NCI-H510A treated with DMSO at 0.1 percent for 48 hours (cell line): ENCODE measurements at regions not wholly inside any gene's neighbourhood (a gene's known extent, or its start where the extent isn't known, plus 50 kb on each side); places are given as distances from the start of the nearest gene placed in this dataset.

Experiments used
- DNase-seq: peaks from one replicate; lab custom pipeline; 2025; lab: John Stamatoyannopoulos, UW

DNA sequence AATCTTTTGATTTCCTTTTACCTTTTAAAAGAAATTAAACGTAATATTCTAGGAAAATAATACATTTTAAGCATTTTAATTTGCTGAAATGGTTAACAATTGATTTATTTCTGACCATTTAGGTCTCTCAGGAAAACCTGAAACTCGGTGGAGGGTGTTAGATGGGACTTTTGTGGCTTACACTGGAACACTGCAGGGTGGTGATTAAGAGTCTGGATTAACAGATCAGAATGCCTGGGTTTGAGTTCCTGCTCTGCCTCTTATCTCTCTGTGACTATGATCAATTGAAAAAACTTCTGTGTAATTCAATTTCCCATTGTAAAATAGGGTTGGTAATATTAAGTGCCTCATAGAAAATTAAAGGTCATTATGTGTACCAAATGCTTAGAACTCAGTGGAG is 168.7 kb downstream of the UBE2E3 start:
- no peak for DNase-seq

GRCh38 chr2:181152226-181152625 is 171.8 kb downstream of the UBE2E3 start:
- DNase-seq: no peak

- DNase-seq: no peak
These were observed 172.3 kb downstream of the UBE2E3 start for GRCh38 chr2:181152701-181153100.

DNA sequence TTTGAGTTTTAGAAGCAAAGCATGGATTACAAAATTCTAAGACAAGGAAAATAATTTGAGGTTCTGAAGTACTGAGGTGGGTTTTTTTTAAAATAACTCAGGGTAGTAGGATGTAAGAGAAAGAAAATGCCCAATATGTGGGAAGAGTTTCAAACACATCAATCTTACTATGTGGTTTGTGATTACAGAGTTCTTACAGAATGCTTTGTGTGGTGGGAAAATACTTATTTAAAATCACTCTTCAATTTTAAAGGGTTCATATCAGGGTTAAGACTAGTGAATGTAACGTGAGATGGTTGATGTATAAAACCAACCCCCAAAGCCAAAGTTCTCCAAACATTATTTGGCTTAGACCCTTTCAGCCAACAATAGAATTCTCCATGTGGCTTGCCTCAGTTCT is 173.5 kb downstream of the UBE2E3 start:
- DNase-seq: no peak

- no peak for DNase-seq
These were observed 176.9 kb downstream of the UBE2E3 start for GRCh38 chr2:181157326-181157725.

DNA sequence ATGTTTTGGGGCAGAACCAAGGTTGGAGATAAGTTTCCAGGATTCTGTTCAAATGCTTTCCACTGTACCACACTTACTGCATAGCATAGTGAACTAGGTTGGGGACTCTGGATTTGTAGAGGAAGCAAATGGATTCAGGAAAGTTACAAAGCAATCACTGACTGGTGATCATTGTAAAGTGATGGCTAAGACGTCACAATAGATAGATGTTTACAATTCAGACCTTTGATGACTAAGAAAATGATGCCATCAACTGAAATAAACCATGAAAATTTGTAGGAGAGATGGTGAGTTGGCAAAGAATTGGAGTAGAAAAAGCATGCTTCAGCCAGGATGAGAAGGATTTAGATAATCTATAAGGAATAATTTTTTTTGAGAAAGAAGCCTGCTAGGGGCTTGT is 178.0 kb downstream of the UBE2E3 start:
- no peak for DNase-seq

DNA sequence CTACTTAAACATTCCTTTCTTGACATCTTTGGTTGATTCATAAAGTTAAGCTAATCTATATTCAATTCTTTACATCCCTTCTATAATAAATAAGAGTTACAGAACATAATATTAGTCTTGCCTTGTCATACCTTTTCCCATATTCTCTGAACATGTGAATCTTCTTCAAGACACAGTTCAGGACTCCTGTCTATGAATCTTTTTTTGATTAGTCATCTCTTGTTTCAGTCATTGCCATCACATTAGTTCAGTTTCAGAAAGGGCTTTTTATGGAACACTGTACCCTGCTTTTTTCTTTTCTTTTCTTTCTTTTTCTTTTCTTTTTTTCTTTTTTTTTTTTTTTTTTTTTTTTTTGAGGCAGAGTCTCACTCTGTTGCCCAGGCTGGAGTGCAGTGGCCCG is 181.2 kb downstream of the UBE2E3 start:
- no peak for DNase-seq

DNA sequence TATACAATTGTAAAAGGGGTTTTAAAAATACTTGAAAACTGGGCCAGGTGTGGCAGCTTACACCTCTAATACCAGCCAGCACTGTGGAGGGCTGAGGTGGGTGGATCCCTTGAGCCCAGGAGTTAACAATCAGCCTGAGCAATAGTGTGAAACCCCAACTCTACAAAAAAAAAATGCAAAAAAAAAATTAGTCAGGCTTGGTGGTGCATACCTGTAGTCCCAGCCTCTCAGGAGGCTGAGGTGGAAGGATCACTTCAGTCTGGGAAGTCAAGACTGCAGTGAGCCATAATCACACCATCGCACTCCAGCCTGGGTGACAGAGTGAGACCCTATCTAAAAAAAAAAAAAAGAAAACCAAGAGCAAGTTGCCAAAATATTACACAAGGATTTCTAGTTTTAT is 182.7 kb downstream of the UBE2E3 start:
- no peak for DNase-seq

- no peak for DNase-seq
These were observed 183.3 kb downstream of the UBE2E3 start for GRCh38 chr2:181163691-181164090.

DNA sequence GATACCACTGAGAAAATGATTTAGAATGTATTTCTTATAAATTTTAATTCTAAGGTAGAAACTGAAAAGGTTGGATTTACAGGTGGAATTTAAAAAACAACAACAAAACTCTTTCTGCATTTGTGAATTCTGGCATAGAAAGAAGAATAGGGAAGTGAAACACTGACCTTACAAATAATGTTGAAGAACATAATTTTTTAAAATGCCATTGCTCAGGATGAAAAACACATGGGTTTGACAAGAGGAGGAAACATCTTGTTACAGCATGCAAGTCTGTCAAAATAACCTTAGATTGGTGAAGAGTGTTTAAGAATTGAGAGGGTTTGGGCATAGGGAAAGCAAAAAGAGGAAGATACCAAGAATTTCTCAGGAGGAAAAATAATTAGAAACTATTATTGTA is 184.3 kb downstream of the UBE2E3 start:
- no peak for DNase-seq

GRCh38 chr2:181165199-181165868 is 184.9 kb downstream of the UBE2E3 start:
- no peak for DNase-seq

- DNase-seq: no peak
These were observed 189.1 kb downstream of the UBE2E3 start for GRCh38 chr2:181169503-181169902.

DNA sequence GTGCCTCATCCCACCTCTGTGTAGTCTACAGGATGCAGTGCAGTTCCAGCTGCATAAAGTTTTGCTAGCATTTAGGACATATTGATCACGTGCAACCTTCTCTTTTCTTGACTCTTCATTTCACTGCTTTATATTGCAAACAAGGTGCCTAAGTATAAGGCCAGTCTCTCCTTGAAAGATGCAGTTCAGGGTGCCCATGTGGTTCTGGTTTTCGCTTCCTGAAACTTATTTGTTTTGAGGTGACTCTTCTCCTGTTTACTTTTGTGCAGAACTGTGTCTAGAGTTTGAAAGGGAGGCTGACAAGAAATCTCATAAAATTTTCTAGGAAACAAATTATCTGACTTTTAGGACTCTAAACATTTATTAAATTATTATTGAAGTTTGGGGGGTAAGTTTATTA is 189.9 kb downstream of the UBE2E3 start:
- DNase-seq: no peak

GRCh38 chr2:181172676-181173075 is 192.3 kb downstream of the UBE2E3 start:
- no peak for DNase-seq

DNA sequence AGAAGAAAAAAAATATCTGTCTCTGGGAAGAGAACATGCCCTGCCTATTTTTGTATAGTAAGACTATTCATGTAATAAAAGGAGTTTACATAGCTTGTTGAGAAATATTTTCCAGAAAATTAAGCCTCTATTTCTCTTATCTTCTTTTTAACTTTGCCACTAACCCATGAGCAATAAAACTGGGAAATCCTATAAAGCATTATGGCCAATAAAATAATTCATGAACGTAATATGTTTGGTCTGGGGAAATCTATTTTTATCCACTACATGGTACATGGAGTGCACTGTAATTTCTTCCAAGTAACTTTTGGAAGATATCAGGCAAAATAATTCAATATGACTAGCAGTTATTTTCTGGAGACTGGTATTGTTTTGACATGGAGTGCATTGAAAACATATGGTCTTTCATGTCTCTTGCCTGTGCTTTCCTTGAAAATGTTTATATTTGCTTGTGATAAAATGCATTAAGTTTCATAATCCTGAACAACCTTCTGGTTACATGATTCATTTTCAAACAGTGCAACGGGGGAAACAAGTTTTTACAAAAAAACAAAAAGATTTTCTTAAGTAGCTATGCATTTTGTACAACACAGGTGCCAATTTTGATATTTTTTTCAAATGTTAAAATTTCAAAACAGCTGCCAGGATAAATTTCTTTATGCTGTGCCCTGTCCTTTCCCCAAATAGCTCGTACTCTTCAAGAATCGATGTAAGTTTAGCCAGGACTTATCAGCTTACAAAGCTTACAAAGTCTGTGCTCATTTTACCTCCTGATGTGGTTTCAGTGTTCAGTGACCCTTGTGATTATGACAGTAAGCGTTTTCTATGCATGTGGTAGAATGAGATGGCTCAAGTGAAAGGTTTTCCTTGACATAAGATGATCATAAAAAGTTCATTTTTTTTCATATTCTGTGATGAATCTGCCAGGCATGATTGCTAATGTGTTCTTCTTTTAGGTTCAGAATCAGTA is 194.5 kb downstream of the UBE2E3 start:
- no peak for DNase-seq

- DNase-seq: no peak
These were observed 196.1 kb downstream of the UBE2E3 start for GRCh38 chr2:181176540-181176939.

DNA sequence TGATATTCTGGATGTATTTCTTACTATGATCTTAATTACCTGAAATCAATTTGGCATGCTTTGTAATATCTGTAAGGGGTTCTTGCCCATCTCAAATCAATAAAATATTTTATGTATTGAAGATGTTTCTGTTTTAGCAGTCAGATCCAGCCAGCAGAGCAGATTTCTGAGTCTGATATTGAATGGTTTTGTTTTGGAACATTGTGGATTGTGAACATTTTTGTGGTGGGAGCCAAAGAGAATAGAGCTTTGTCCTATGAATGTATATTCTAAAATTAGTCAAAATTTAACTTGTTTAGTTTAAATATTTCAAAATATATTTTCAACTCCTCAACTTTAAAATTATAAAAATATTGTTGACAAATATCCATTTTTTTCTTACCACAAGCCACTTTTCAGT is 197.0 kb downstream of the UBE2E3 start:
- DNase-seq: no peak

- DNase-seq: no peak
These were observed 197.7 kb downstream of the UBE2E3 start for GRCh38 chr2:181178130-181178529.

DNA sequence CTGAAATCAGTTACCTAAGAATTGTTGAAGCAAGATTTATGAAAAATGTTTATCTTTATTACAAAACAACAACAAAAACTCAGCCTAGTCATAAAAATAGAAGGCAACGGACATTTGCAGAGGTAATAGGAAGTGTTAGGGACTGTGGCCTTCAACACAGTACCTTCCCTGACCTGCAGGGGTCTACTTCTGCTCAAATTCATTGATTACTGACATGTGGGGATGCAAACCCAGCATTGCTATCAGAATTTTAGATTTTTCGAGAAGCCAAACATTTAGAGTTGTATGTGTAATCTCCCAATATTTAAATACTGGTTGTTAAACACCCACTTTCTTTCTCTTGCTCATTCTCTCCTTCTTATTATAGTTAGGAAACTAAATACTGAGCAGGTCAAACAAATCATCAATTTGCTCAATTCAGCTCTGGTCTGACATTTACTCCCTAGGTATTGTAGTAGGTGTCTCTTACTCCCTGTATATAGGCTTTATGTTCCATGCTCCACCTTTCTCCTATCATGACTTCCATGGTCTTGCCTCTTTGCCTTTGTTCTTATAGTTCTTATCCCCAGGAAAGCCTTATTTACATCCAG is 198.5 kb downstream of the UBE2E3 start:
- no peak for DNase-seq

GRCh38 chr2:181183878-181184542 is 203.6 kb downstream of the UBE2E3 start:
- no peak for DNase-seq

- DNase-seq: no peak
These were observed 205.0 kb downstream of the UBE2E3 start for GRCh38 chr2:181185421-181185820.

DNA sequence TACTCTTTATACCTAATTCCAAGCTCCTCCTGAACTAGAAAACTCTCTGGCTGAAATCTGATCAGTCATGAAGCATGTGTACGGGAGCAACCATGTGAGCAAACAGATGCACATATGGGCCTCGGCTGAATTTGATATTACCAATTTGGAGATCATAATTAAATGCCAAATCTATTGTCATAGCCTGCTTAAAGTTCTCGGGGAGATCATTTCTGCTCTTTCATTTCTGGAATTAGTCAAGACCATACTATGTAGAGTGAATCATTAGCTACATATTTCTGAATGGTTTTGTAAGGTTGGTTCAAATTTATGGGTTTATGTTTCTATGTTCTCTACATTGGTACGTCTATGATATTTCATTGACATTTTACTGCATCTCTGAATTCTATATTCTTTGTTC is 205.5 kb downstream of the UBE2E3 start:
- no peak for DNase-seq
